A549 (cell line): ENCODE measurements at regions not wholly inside any gene's neighbourhood (a gene's known extent, or its start where the extent isn't known, plus 50 kb on each side); places are given as distances from the start of the nearest gene placed in this dataset.

Experiments
- ATAC-seq, 2 experiments: fragments of 200-7000 bp in 1 of 2; fragments of >200 bp in 1 of 2; cut with Nextera tagmentation in 1 of 2; cut with Tn5 transposase in 1 of 2; 3 replicates each; pipeline versions ENCODE4 v1.8.0 to v1.9.1; 2018 to 2020; ENCODE audit warnings: mild to moderate bottlenecking in 1 of 2, moderate library complexity in 1 of 2
- CTCF ChIA-PET: fragments of 300-600 bp; sonication (Branson Sonifier 250); formaldehyde crosslinking; extraction: SDS; loops from one replicate; lab custom pipeline; 2021; ENCODE audit warnings: antibody characterized with exemption, inconsistent platforms; lab: Yijun Ruan, JAX
- POLR2A ChIA-PET: fragments of 350-600 bp; formaldehyde crosslinking; extraction: SDS; loops from one replicate; lab custom pipeline; 2021; ENCODE audit warnings: antibody characterized with exemption, inconsistent platforms; lab: Yijun Ruan, JAX
- DNase-seq, 2 experiments: peaks; one replicate each; pipeline versions ENCODE4 v3.0.0 to v3.0.0-alpha.2; 2011 to 2016; ENCODE audit warnings: low read depth in 1 of 2, low spot score in 1 of 2
- FAIRE-seq: peaks from 2 replicates; lab custom pipeline; 2011; peaks lifted over from hg19 to GRCh38; lab: Jason Lieb, UNC
- H3K27ac ChIP-seq, 2 experiments: fragments of >200 bp; sonication (Bioruptor Twin); formaldehyde crosslinking; 3 replicates each; pipeline ENCODE4 v1.5.1; 2016 to 2017
- H3K4me1 ChIP-seq: fragments of >200 bp; sonication (Bioruptor Twin); formaldehyde crosslinking; 3 replicates; pipeline ENCODE4 v1.6.1; 2016
- H3K4me2 ChIP-seq: fragments of >200 bp; sonication (Bioruptor Twin); formaldehyde crosslinking; 3 replicates; pipeline ENCODE4 v1.6.1; 2016
- H3K4me3 ChIP-seq: fragments of >200 bp; sonication (Bioruptor Twin); formaldehyde crosslinking; 3 replicates; pipeline ENCODE4 v1.5.1; 2016
- H3K9me3 ChIP-seq: fragments of >200 bp; sonication (Bioruptor Twin); formaldehyde crosslinking; 3 replicates; pipeline ENCODE4 v1.6.1; 2016
- BCL3 ChIP-seq: fragments of >200 bp; sonication (Bioruptor Twin); formaldehyde crosslinking; IDR thresholded peaks from 3 replicates; pipeline ENCODE4 v1.6.1; 2016
- BHLHE40 ChIP-seq: IDR thresholded peaks from 2 replicates; pipeline ENCODE4 v1.6.1; 2012; ENCODE audit warnings: low read depth, low read length, inconsistent platforms
- CBX2 ChIP-seq: fragments of 200-600 bp; sonication (generic); IDR thresholded peaks from 2 replicates; pipeline ENCODE4 v1.6.1; 2016; ENCODE audit warnings: low read depth, mild to moderate bottlenecking, borderline replicate concordance
- EHMT2 ChIP-seq: fragments of 200-600 bp; sonication (generic); IDR thresholded peaks from 2 replicates; pipeline ENCODE4 v1.6.1; 2016; ENCODE audit warnings: antibody characterized with exemption, low read depth, mild to moderate bottlenecking, moderate library complexity
- ELK1 ChIP-seq: fragments of 150-350 bp; IDR thresholded peaks from 2 replicates; pipeline ENCODE4 v1.6.1; 2014; ENCODE audit warnings: low read depth, mild to moderate bottlenecking, low read length
- EP300 ChIP-seq, 2 experiments: fragments of >200 bp; sonication (Bioruptor Twin); formaldehyde crosslinking; IDR thresholded peaks; 2 replicates in 1 of 2; 3 replicates in 1 of 2; pipeline ENCODE4 v1.6.1; 2016 to 2017
- ESRRA ChIP-seq: fragments of 150-350 bp; IDR thresholded peaks from 2 replicates; pipeline ENCODE4 v1.6.1; 2014; ENCODE audit warnings: mild to moderate bottlenecking, low read length, borderline replicate concordance
- FOSB ChIP-seq: fragments of 250-450 bp; sonication (Bioruptor Pico); IDR thresholded peaks from 2 replicates; pipeline ENCODE4 v1.5.0; 2020; ENCODE audit warnings: mild to moderate bottlenecking, moderate library complexity
- FOSL2 ChIP-seq, 2 experiments: fragments of 450-650 bp in 1 of 2; fragments of >200 bp in 1 of 2; sonication (Bioruptor Twin) in 1 of 2; formaldehyde crosslinking; IDR thresholded peaks; 2 replicates each; pipeline versions ENCODE4 v1.5.0 to v1.6.1; 2016 to 2020; ENCODE audit warnings: mild to moderate bottlenecking in 1 of 2, moderate library complexity in 1 of 2
- FOXS1 ChIP-seq: fragments of 250-450 bp; sonication (Bioruptor Pico); IDR thresholded peaks from 2 replicates; pipeline ENCODE4 v1.5.0; 2020; ENCODE audit warnings: mild to moderate bottlenecking, moderate library complexity
- GATA3 ChIP-seq: IDR thresholded peaks from 2 replicates; pipeline ENCODE4 v1.6.1; 2012; ENCODE audit warnings: borderline replicate concordance
- HDAC2 ChIP-seq: fragments of 200-600 bp; sonication (generic); IDR thresholded peaks from 2 replicates; pipeline ENCODE4 v1.6.1; 2016
- JUNB ChIP-seq: fragments of >200 bp; sonication (Bioruptor Twin); formaldehyde crosslinking; IDR thresholded peaks from 2 replicates; pipeline ENCODE4 v1.6.1; 2016
- KDM1A ChIP-seq: fragments of 200-600 bp; sonication (generic); IDR thresholded peaks from 2 replicates; pipeline ENCODE4 v1.6.1; 2016; ENCODE audit warnings: low read depth, mild to moderate bottlenecking
- NPAS2 ChIP-seq: fragments of 250-450 bp; sonication (Bioruptor Pico); IDR thresholded peaks from 2 replicates; pipeline ENCODE4 v1.8.0; 2022; ENCODE audit warnings: mild to moderate bottlenecking, moderate library complexity, borderline replicate concordance
- NR3C1 ChIP-seq: fragments of >200 bp; sonication (Bioruptor Twin); formaldehyde crosslinking; IDR thresholded peaks from 3 replicates; pipeline ENCODE4 v1.6.1; 2017
- PBX3 ChIP-seq: IDR thresholded peaks from 2 replicates; pipeline ENCODE4 v1.6.1; 2012
- POLR2A ChIP-seq: IDR thresholded peaks from 2 replicates; pipeline ENCODE4 v1.6.1; 2012; ENCODE audit warnings: mild to moderate bottlenecking, low read length
- POLR2AphosphoS2 ChIP-seq: conservative IDR thresholded peaks from 2 replicates; pipeline ENCODE4 v1.6.1; 2012; ENCODE audit warnings: low read length, improper control_type of control experiment, inconsistent platforms
- RARB ChIP-seq: fragments of 250-450 bp; sonication (Bioruptor Pico); IDR thresholded peaks from 2 replicates; pipeline ENCODE4 v1.8.0; 2021; ENCODE audit warnings: mild to moderate bottlenecking, moderate library complexity
- RCOR1 ChIP-seq: fragments of 150-350 bp; IDR thresholded peaks from 2 replicates; pipeline ENCODE4 v1.6.1; 2014; ENCODE audit warnings: antibody characterized with exemption, low read length, low read depth
- RNF2 ChIP-seq: fragments of 200-600 bp; sonication (generic); IDR thresholded peaks from 2 replicates; pipeline ENCODE4 v1.6.1; 2016; ENCODE audit warnings: low read depth, mild to moderate bottlenecking, antibody characterized with exemption, moderate library complexity, borderline replicate concordance
- SREBF2 ChIP-seq: fragments of 450-650 bp; IDR thresholded peaks from 2 replicates; pipeline ENCODE4 v1.6.1; 2014; ENCODE audit warnings: mild to moderate bottlenecking, moderate library complexity
- ZFP36 ChIP-seq: fragments of 450-650 bp; IDR thresholded peaks from 2 replicates; pipeline ENCODE4 v1.6.1; 2014; ENCODE audit warnings: borderline replicate concordance; ENCODE audit not compliant: partially characterized antibody
- ZNF302 ChIP-seq: fragments of 250-450 bp; sonication (Bioruptor Pico); IDR thresholded peaks from 2 replicates; pipeline ENCODE4 v1.9.0; 2021; ENCODE audit warnings: inconsistent platforms, mild to moderate bottlenecking, moderate library complexity
- ZSCAN20 ChIP-seq: fragments of 250-450 bp; sonication (Bioruptor Pico); IDR thresholded peaks from 2 replicates; pipeline ENCODE4 v1.8.0; 2022; ENCODE audit warnings: mild to moderate bottlenecking, moderate library complexity
- WGBS: methylation state at CpG from one replicate; pipeline ENCODE4 v1.1.6; 2017; ENCODE audit errors: missing lambda C conversion rate; 5-methylcytosine and 5-hydroxymethylcytosine counted together
- TF ChIP-seq, protein P1 (sequence below): fragments of >200 bp; sonication (Bioruptor Twin); formaldehyde crosslinking; IDR thresholded peaks from 2 replicates; pipeline ENCODE4 v1.6.1; 2016
- TF ChIP-seq, protein P2 (sequence below): IDR thresholded peaks from 2 replicates; pipeline ENCODE4 v1.6.1; 2012

GRCh38 chr7:55657654-55658053 lies 85.4 kb upstream of the VOPP1 start:
- CTCF ChIA-PET, result no interaction called here
- DNase-seq (no peak), FAIRE-seq (no peak), ATAC-seq (no peak)
- TF ChIP-seq POLR2A, result no peak
- TF ChIP-seq ZNF302, result no peak
- TF ChIP-seq POLR2AphosphoS2, result no peak
- no peak for TF ChIP-seq RNF2
- TF ChIP-seq CBX2, result no peak
- no peak for TF ChIP-seq PBX3
- TF ChIP-seq ELK1, result no peak
- TF ChIP-seq, protein P1, sequence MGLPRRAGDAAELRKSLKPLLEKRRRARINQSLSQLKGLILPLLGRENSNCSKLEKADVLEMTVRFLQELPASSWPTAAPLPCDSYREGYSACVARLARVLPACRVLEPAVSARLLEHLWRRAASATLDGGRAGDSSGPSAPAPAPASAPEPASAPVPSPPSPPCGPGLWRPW, result no peak
- H3K4me2 ChIP-seq, result no peak overlapping the region
- H3K4me3 ChIP-seq, result no peak overlapping the region
- POLR2A ChIA-PET, result no interaction called here
- 24% methylated on average over 4 of the region's 4 CpGs for WGBS
- H3K27ac ChIP-seq, result no peak overlapping the region
- no peaks in the 10 kb centered on the region for H3K4me1 ChIP-seq
- H3K9me3 ChIP-seq, result no peaks in the 10 kb centered on the region

GRCh38 chr7:55651057-55651456 lies 78.8 kb upstream of the VOPP1 start:
- Histone ChIP-seq H3K4me3 (no peak overlapping the region), H3K4me1 (no peaks in the 10 kb centered on the region), H3K4me2 (no peak overlapping the region), H3K27ac (no peak overlapping the region), H3K9me3 (peaks cover 3% of the 10 kb centered on the region; the same call in 1 of the 3 replicates)
- FAIRE-seq (no peak), DNase-seq (no peak), ATAC-seq (no peak)
- CTCF ChIA-PET, result no interaction called here
- no peak for TF ChIP-seq SREBF2
- TF ChIP-seq JUNB, result no peak
- TF ChIP-seq KDM1A, result no peak
- no peak for TF ChIP-seq RCOR1
- TF ChIP-seq POLR2A, result no peak
- no peak for TF ChIP-seq HDAC2
- TF ChIP-seq FOSL2 (IDR thresholded peaks at IDR 0.05), result no peak
- TF ChIP-seq FOSL2 (CRISPR knock-in tag; IDR thresholded peaks at IDR 0.05), result no peak
- TF ChIP-seq ZFP36, result no peak
- TF ChIP-seq NR3C1, result no peak
- no peak for TF ChIP-seq EP300 (IDR thresholded peaks at IDR 0.05)
- no peak for TF ChIP-seq NPAS2
- 14% methylated on average over 1 of the region's 2 CpGs for WGBS
- POLR2A ChIA-PET, result no interaction called here

DNA sequence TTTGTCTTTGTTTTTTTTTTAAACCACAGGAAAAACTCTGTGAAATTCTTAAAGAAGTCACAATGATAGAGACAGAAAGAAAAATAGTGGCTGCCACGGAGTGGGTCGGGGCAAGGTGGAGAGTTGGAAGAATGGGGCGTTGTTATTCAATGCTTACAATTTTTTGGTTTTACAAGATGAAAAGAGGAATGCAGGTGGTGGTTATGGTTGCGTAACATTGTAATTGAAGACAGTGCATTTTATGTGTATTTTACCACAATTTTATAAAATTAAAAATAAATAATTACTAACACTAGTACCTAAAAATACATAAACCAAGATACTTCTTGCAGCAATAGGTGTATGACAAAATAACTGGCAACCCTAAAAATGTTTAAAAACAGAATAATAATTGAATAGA lies 76.9 kb upstream of the VOPP1 start:
- CTCF ChIA-PET, result interaction anchor here (1.4 kb wide), 1 partner anchor 8 kb away, joined by 5 read pairs; no protein-coding TSS in a partner anchor
- H3K27ac ChIP-seq, result no peak overlapping the region
- POLR2A ChIA-PET, result no interaction called here
- peaks cover 3% of the 10 kb centered on the region; the same call in 1 of the 3 replicates for H3K9me3 ChIP-seq
- H3K4me2 ChIP-seq, result no peak overlapping the region
- no peaks in the 10 kb centered on the region for H3K4me1 ChIP-seq
- no peak overlapping the region for H3K4me3 ChIP-seq
- DNase-seq (no peak), FAIRE-seq (no peak), ATAC-seq (no peak)
- 25% methylated on average over 4 of the region's 4 CpGs for WGBS
- no peak for TF ChIP-seq BHLHE40
- TF ChIP-seq ZSCAN20 (CRISPR knock-in tag), result no peak
- TF ChIP-seq ESRRA, result no peak
- TF ChIP-seq, protein P2, sequence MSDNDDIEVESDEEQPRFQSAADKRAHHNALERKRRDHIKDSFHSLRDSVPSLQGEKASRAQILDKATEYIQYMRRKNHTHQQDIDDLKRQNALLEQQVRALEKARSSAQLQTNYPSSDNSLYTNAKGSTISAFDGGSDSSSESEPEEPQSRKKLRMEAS, result no peak
- TF ChIP-seq FOXS1 (CRISPR knock-in tag), result no peak
- no peak for TF ChIP-seq ELK1
- no peak for TF ChIP-seq RARB
- no peak for TF ChIP-seq GATA3
- TF ChIP-seq FOSB (CRISPR knock-in tag), result no peak
- no peak for TF ChIP-seq EHMT2
- no peak for TF ChIP-seq NPAS2
- no peak for TF ChIP-seq BCL3
- no peak for TF ChIP-seq NR3C1
- no peak for TF ChIP-seq ZFP36
